ENCODE measurements at regions not wholly inside any gene's neighbourhood (a gene's known extent, or its start where the extent isn't known, plus 50 kb on each side); places are given as distances from the start of the nearest gene placed in this dataset.
"Not testable (repeated sequence)": the region's sequence is repeated elsewhere in the genome, so short reads cannot be mapped to it uniquely, and the experiment has no call there.

- DNase-seq = no peak
These were observed 602.1 kb upstream of the GOT2 start for GRCh38 chr16:59336136-59336695.

GRCh38 chr16:59331708-59332107, 597.6 kb upstream of the GOT2 start:
- not testable (repeated sequence) for DNase-seq

- DNase-seq = no peak
These were observed 596.0 kb upstream of the GOT2 start for GRCh38 chr16:59330019-59330670.

- no peak for DNase-seq
These were observed 594.8 kb upstream of the GOT2 start for GRCh38 chr16:59328961-59329360.

- no peak for DNase-seq
These were observed 593.8 kb upstream of the GOT2 start for GRCh38 chr16:59327894-59328293.

GRCh38 chr16:59326955-59327354, 592.8 kb upstream of the GOT2 start:
- no peak for DNase-seq

GRCh38 chr16:59324462-59324861, 590.3 kb upstream of the GOT2 start:
- no peak for DNase-seq

GRCh38 chr16:59320657-59321056, 586.5 kb upstream of the GOT2 start:
- no peak for DNase-seq

- DNase-seq = no peak
These were observed 585.8 kb upstream of the GOT2 start for GRCh38 chr16:59319871-59320270.

- DNase-seq = no peak
These were observed 571.7 kb upstream of the GOT2 start for GRCh38 chr16:59305850-59306249.

GRCh38 chr16:59296888-59297287, 562.8 kb upstream of the GOT2 start:
- no peak for DNase-seq

GRCh38 chr16:59295993-59296736, 562.0 kb upstream of the GOT2 start:
- peak; percentile 9 to 12 for DNase-seq

GRCh38 chr16:59295474-59295873, 561.4 kb upstream of the GOT2 start:
- DNase-seq = no peak

GRCh38 chr16:59290718-59291117, 556.6 kb upstream of the GOT2 start:
- no peak for DNase-seq

- DNase-seq = no peak
These were observed 555.0 kb upstream of the GOT2 start for GRCh38 chr16:59289151-59289550.

GRCh38 chr16:59274141-59274540, 540.0 kb upstream of the GOT2 start:
- DNase-seq = no peak

GRCh38 chr16:59263955-59264354, 529.8 kb upstream of the GOT2 start:
- no peak for DNase-seq

GRCh38 chr16:59260892-59261291, 526.8 kb upstream of the GOT2 start:
- DNase-seq = no peak

GRCh38 chr16:59259950-59260319, 525.8 kb upstream of the GOT2 start:
- no peak for DNase-seq

GRCh38 chr16:59259074-59259949, 525.2 kb upstream of the GOT2 start:
- no peak for DNase-seq

- DNase-seq = no peak
These were observed 518.2 kb upstream of the GOT2 start for GRCh38 chr16:59252317-59252716.

GRCh38 chr16:59249011-59249410, 514.9 kb upstream of the GOT2 start:
- DNase-seq = no peak
